ENCODE measurements at regions not wholly inside any gene's neighbourhood (a gene's known extent, or its start where the extent isn't known, plus 50 kb on each side); places are given as distances from the start of the nearest gene placed in this dataset.
"Not testable (repeated sequence)": the region's sequence is repeated elsewhere in the genome, so short reads cannot be mapped to it uniquely, and the experiment has no call there.

- peak; percentile 62 for DNase-seq
Observed at GRCh38 chr14:97978341-97978740, 1181.2 kb downstream of the VRK1 start.

- no peak for DNase-seq
Observed at GRCh38 chr14:97993508-97994019, 1196.4 kb downstream of the VRK1 start.

- no peak for DNase-seq
Observed at GRCh38 chr14:97994020-97994531, 1196.9 kb downstream of the VRK1 start.

GRCh38 chr14:97995038-97995437 is 1197.9 kb downstream of the VRK1 start:
- no peak for DNase-seq

- DNase-seq = no peak
Observed at GRCh38 chr14:97995531-97995930, 1198.3 kb downstream of the VRK1 start.

GRCh38 chr14:98006008-98006407 is 1208.8 kb downstream of the VRK1 start:
- DNase-seq = no peak

GRCh38 chr14:98008381-98009113 is 1211.4 kb downstream of the VRK1 start:
- DNase-seq = no peak

GRCh38 chr14:98009177-98009576 is 1212.0 kb downstream of the VRK1 start:
- DNase-seq = not testable (repeated sequence)

GRCh38 chr14:98010784-98011183 is 1213.6 kb downstream of the VRK1 start:
- no peak for DNase-seq

- DNase-seq = no peak
Observed at GRCh38 chr14:98014851-98015615, 1217.9 kb downstream of the VRK1 start.

GRCh38 chr14:98015921-98016320 is 1218.7 kb downstream of the VRK1 start:
- DNase-seq = no peak

GRCh38 chr14:98018628-98019027 is 1221.4 kb downstream of the VRK1 start:
- no peak for DNase-seq

GRCh38 chr14:98022541-98023520 is 1225.6 kb downstream of the VRK1 start:
- no peak for DNase-seq

- no peak for DNase-seq
Observed at GRCh38 chr14:98028162-98028561, 1231.0 kb downstream of the VRK1 start.

GRCh38 chr14:98035396-98035795 is 1236.6 kb downstream of the BCL11B start:
- no peak for DNase-seq

- DNase-seq = no peak
Observed at GRCh38 chr14:98037831-98038230, 1234.2 kb downstream of the BCL11B start.

- no peak for DNase-seq
Observed at GRCh38 chr14:98056946-98057345, 1215.1 kb downstream of the BCL11B start.

GRCh38 chr14:98059106-98059505 is 1212.9 kb downstream of the BCL11B start:
- no peak for DNase-seq

- DNase-seq = no peak
Observed at GRCh38 chr14:98062083-98062482, 1209.9 kb downstream of the BCL11B start.

GRCh38 chr14:98069712-98070171 is 1202.3 kb downstream of the BCL11B start:
- no peak for DNase-seq

- no peak for DNase-seq
Observed at GRCh38 chr14:98070536-98070935, 1201.5 kb downstream of the BCL11B start.

- no peak for DNase-seq
Observed at GRCh38 chr14:98074111-98074510, 1197.9 kb downstream of the BCL11B start.
